H1 (cell line): ENCODE measurements at regions not wholly inside any gene's neighbourhood (a gene's known extent, or its start where the extent isn't known, plus 50 kb on each side); places are given as distances from the start of the nearest gene placed in this dataset.

Experiments used
- EZH2 ChIP-seq: fragments of 200-600 bp; sonication (generic); IDR thresholded peaks from 2 replicates; pipeline ENCODE4 v1.7.1; 2012; ENCODE audit warnings: low read depth, mild to moderate bottlenecking, moderate library complexity, low read length, inconsistent platforms; ENCODE audit not compliant: severe bottlenecking
- TF ChIP-seq, protein P1 (sequence below): IDR thresholded peaks from 2 replicates; pipeline ENCODE4 v1.6.1; 2011; ENCODE audit warnings: low read depth, mild to moderate bottlenecking, low read length; ENCODE audit not compliant: insufficient read depth
- TF ChIP-seq, protein P2 (sequence below), 3 experiments: IDR thresholded peaks; 1 replicate in 2 of 3; 2 replicates in 1 of 3; pipeline versions ENCODE4 v1.5.1 to v1.6.1; 2011; ENCODE audit warnings: low read length in 3 of 3, mild to moderate bottlenecking in 3 of 3, inconsistent platforms in 2 of 3, low read depth in 1 of 3, moderate library complexity in 1 of 3; ENCODE audit not compliant: insufficient read depth in 1 of 3; ENCODE audit errors: control extremely low read depth in 1 of 3

DNA sequence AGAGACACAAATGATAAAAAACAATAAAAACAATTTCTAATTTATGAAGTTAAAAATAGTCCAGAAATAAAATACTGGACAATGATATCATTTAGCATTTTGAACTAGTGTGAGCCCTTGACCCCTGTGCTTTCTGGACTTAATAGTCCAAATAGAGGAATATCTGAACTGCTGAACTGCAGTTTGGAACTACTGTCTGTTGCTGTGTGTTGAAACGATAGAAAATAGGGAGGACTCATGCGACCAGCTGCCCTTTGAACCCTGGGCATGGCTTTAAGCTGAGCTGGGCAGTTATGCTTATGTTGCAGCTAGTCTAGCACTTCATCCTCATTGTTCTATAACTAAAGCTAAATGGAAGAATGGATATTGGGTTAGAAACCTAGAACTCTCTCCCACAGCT is 99.5 kb downstream of the FMR1NB start (continued):
- TF ChIP-seq, protein P1, sequence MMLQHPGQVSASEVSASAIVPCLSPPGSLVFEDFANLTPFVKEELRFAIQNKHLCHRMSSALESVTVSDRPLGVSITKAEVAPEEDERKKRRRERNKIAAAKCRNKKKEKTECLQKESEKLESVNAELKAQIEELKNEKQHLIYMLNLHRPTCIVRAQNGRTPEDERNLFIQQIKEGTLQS = no peak
- TF ChIP-seq EZH2 = no peak
- TF ChIP-seq, protein P2, sequence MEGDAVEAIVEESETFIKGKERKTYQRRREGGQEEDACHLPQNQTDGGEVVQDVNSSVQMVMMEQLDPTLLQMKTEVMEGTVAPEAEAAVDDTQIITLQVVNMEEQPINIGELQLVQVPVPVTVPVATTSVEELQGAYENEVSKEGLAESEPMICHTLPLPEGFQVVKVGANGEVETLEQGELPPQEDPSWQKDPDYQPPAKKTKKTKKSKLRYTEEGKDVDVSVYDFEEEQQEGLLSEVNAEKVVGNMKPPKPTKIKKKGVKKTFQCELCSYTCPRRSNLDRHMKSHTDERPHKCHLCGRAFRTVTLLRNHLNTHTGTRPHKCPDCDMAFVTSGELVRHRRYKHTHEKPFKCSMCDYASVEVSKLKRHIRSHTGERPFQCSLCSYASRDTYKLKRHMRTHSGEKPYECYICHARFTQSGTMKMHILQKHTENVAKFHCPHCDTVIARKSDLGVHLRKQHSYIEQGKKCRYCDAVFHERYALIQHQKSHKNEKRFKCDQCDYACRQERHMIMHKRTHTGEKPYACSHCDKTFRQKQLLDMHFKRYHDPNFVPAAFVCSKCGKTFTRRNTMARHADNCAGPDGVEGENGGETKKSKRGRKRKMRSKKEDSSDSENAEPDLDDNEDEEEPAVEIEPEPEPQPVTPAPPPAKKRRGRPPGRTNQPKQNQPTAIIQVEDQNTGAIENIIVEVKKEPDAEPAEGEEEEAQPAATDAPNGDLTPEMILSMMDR (IDR thresholded peaks at IDR 0.05; ENCODE audit: control extremely low read depth in 1 of 3, insufficient read depth in 1 of 3, low read depth in 1 of 3, low read length in 3 of 3) = no peak
